Medulla oblongata (tissue), 1 donor: ENCODE measurements at regions not wholly inside any gene's neighbourhood (a gene's known extent, or its start where the extent isn't known, plus 50 kb on each side); places are given as distances from the start of the nearest gene placed in this dataset.
"Not testable (repeated sequence)": the region's sequence is repeated elsewhere in the genome, so short reads cannot be mapped to it uniquely, and the experiment has no call there.

Source experiments
- DNase-seq: peaks from one replicate; pipeline ENCODE4 v3.0.0-alpha.2; 2015; ENCODE audit errors: extremely low spot score

DNA sequence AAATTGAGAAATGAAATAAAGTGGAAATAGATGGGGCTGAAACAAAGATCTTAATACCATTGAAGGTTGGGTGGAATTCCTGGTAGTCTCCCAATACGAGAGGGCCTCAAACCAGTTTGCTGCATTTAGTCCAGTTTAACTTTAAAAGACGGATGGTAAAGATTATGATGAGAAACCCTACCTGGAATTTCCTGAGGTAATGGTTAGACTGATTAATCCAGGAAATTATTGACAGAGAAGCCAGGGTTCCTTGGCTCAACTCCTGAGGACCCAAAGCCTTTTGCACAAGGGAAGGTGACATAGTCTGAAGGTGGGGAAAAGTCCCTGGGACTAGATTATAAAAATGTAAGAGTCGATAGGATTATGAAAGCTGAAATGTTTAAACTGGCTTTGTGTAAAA is 133.2 kb upstream of the SLITRK5 start:
- DNase-seq, result no peak

DNA sequence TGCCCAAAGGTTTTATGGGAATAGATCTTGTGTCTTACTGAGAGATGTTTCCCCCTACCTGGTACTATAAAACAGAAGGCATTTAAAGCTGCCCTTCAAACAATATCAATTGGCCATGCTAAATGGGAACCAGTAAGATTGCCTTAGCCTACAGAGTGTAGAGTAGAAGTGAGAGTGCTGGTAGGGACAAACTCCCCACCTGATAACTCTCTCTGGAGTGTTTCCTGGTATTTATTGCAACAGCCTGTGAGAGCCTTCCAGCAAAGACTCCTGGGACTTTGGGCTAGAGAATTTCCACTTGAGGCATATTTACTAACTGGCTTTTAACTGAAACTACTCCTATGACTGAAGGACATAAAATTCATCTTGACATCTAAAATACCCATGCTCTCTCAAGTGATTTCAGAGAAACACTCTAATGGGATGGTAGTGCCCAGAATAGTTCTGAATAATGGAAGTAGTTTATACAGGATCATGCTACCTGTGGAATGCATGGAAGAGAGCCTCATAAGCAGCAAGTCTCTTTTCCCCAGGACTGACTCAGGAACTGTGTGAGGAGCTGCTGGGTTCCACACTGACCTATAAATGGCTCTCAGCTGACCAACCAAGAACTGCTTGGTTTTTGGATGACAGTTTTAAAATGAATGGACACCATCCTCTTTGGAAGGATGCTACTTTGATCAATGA is 132.7 kb upstream of the SLITRK5 start:
- DNase-seq, result no peak

DNA sequence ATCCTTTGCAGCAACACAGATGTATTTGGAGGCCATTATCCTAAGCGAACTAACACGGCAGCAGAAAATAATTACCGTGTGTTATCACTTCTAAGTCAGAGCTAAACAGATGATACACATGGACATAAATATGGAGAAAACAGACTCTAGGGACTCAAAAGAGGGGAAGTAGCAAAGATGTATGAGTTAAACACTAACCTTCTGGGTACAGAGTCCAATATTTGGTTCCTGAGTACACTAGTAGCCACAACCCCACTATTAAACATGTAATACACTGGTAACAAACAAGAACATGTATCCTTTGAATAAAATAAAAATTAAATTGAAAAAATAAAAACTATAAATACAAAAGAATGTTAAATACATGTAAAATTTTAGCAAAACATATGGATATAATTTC is 118.0 kb upstream of the SLITRK5 start:
- DNase-seq, result no peak

DNA sequence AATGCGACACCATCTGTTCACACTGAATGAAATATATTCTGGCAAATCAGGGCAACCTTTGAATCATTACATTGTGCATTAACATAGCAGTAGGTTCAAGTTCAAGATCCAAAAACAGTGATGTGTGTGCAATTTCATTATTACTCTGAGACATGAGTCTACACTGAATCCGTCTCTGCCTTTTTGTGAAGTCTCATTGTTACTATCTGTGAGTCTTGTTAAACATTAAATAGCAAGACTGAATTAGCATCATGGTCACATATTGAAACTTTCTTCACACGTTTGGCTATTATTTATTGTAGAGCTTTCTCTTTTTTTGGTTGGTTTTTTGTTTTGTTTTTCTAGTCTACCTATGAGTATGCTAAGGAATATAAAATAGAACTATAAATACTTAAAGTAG is 117.1 kb upstream of the SLITRK5 start:
- DNase-seq, result no peak

DNA sequence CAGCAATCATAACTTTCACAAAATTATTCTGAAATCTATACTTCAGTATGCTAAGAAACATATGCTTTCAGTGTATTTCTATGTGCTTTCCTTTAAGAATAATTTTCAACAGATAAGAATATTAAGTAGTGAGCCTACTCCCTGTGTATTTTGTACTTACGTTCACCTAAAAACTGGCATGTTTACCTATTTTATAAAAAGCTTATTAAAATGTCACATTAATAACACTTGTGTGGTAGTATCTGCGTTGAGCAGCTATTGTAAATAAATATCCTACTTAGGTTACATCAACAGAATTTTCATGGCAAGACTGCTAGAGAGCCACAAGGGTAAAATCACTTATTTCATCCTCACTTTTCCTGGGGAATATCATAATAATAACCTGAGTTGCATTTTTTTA is 113.4 kb upstream of the SLITRK5 start:
- no peak for DNase-seq

DNA sequence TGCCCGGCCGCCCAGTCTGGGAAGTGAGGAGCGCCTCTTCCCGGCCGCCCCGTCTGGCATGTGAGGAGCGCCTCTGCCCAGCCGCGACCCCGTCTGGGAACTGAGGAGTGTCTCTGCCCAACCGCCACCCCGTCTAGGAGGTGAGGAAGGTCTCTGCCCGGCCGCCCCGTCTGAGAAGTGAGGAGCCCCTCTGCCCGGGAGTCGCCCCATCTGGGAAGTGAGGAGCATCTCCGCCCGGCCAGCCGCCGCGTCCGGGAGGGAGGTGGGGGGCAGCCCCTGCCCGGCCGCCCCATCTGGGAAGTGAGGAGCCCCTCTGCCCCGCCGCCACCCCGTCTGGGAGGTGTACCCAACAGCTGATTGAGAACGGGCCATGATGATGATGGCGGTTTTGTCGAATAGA is 109.6 kb upstream of the SLITRK5 start:
- DNase-seq, result not testable (repeated sequence)

DNA sequence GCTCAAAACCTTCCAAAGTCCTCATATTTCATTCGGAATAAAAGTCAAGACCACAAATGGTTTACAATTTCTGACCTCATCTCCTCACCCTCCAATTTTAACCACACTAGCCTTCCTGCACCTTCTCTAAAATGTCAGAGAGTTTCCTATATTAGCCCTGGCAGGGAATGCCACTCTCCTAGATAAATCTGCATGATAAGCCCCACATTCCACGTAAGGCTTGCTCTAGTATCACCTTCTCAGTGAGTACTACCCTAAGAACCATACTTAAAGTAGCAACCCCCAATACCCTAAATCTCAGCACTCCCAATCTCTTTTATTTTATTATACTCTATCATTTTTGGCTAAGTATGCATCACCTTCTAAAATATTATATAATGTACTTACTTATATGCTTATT is 100.5 kb upstream of the SLITRK5 start:
- no peak for DNase-seq

DNA sequence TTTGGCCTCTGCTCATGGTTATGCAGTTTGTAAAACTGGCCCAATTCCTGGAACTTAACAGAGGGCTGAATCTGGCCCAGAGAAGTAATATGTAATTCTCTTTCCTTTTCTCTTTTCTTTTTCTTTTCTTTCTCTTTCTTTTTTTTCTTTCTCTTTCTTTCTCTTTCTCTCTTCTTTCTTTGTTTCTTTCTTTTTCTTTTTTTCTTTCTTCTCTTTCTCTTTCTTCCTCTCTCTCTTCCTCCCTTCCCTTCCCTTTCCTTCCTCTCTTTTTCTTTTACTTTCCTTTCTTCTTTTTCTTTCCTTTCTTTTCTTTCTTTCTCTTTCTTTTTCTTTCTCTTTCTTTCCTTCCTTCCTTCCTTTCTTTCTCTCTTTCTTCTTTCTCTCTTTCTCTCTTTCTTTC is 88.8 kb upstream of the SLITRK5 start:
- no peak for DNase-seq

DNA sequence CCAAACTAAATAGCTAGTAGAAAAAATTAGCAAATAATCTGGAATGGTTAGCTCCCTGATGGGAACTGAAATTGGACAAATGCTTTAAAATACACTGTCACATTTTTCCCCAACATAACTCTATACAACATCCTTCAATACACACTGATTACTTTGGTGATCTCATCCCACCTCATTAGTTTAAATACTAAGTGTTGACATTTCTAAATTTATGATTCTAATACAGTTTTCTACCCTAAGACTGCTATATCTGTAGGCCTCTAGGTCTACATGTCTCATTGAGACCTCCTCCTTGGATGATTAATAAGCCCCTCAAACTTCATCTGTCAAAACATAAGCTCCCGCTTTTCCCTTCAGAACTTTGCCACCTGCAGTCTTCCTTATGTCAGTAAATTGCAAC is 80.7 kb upstream of the SLITRK5 start:
- DNase-seq, result no peak

DNA sequence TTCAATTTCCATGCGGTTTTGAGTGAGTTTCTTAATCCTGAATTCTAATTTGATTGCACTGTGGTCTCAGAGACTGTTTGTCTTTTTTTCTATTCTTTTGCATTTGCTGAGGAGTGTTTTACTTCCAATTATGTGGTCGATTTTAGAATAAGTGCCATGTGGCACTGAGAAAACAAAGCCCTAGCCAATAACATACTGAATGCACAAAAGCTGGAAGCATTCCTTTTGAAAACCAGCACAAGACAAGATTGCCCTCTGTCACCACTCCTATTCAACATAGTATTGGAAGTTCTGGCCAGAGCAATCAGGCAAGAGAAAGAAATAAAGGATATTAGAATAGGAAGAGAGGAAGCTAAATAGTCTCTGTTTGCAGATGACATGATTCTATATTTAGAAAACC is 66.7 kb upstream of the SLITRK5 start:
- not testable (repeated sequence) for DNase-seq

DNA sequence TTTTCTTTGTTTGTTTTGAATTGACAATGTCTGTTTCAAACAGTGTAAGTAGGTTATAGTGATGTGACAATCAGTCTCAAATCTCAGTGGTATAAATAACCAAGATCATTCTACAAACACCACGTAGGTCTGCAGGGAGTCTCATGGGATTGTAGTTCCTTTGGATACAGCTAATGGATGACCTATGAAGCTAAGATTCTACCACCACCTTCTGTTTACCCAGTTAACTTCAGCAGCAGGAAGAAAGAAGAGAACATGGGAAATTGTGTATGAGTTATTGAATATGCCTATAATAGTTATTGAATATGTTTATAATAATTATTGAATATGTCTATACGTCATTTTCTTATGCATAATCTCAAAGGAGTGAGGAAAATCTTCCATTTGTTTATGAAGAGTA is 63.9 kb upstream of the SLITRK5 start:
- no peak for DNase-seq

DNA sequence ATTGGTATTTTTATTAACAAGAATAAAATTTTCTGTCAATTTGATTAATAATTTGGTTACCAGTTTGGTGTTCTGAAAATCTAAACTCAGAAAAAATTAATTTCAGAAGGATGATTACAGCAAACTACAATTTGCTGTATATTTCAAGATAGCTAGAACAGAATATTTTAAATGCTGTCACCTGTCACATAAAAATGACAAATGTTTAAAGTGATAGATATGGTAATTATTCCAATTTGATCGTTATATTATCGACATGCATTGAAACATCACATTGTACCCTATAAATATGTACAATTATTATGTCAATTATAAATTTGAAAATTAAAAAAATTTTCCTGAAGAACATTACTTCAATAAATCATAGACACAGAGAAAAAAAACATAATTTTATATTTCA is 56.9 kb upstream of the SLITRK5 start:
- DNase-seq, result no peak
